LHCN-M2 (cell line): ENCODE measurements at regions not wholly inside any gene's neighbourhood (a gene's known extent, or its start where the extent isn't known, plus 50 kb on each side); places are given as distances from the start of the nearest gene placed in this dataset.

ENCODE experiments used
- DNase-seq: peaks from one replicate; pipeline ENCODE4 v3.0.0-alpha.2; 2012; ENCODE audit warnings: low read depth

- DNase-seq = peak; percentile 63
Measured at GRCh38 chr15:39299486-39300267, 281.2 kb upstream of the THBS1 start.

- DNase-seq = peak; percentile 77
Measured at GRCh38 chr15:39300451-39301153, 280.3 kb upstream of the THBS1 start.

- DNase-seq = peak; percentile 90
Measured at GRCh38 chr15:39301589-39301999, 279.3 kb upstream of the THBS1 start.

- no peak for DNase-seq
Measured at GRCh38 chr15:39302936-39303335, 277.9 kb upstream of the THBS1 start.

- DNase-seq = no peak
Measured at GRCh38 chr15:39304201-39304841, 276.6 kb upstream of the THBS1 start.

- DNase-seq = peak; percentile 79
Measured at GRCh38 chr15:39304931-39305728, 275.7 kb upstream of the THBS1 start.

- DNase-seq = no peak
Measured at GRCh38 chr15:39310633-39311032, 270.2 kb upstream of the THBS1 start.

GRCh38 chr15:39312984-39313383 is 267.9 kb upstream of the THBS1 start:
- DNase-seq = no peak

- no peak for DNase-seq
Measured at GRCh38 chr15:39313467-39313866, 267.4 kb upstream of the THBS1 start.

- no peak for DNase-seq
Measured at GRCh38 chr15:39313881-39314280, 267.0 kb upstream of the THBS1 start.

GRCh38 chr15:39315206-39315850 is 265.6 kb upstream of the THBS1 start:
- DNase-seq = peak; percentile 56

- DNase-seq = no peak
Measured at GRCh38 chr15:39317225-39317624, 263.7 kb upstream of the THBS1 start.

- no peak for DNase-seq
Measured at GRCh38 chr15:39318231-39318630, 262.6 kb upstream of the THBS1 start.

- no peak for DNase-seq
Measured at GRCh38 chr15:39320355-39320754, 260.5 kb upstream of the THBS1 start.

- DNase-seq = peak; percentile 55
Measured at GRCh38 chr15:39320886-39321285, 260.0 kb upstream of the THBS1 start.

GRCh38 chr15:39321977-39322376 is 258.9 kb upstream of the THBS1 start:
- no peak for DNase-seq

GRCh38 chr15:39323157-39323556 is 257.7 kb upstream of the THBS1 start:
- DNase-seq = no peak

GRCh38 chr15:39323706-39324105 is 257.2 kb upstream of the THBS1 start:
- DNase-seq = no peak

GRCh38 chr15:39326306-39326975 is 254.4 kb upstream of the THBS1 start:
- no peak for DNase-seq

- no peak for DNase-seq
Measured at GRCh38 chr15:39327005-39327730, 253.7 kb upstream of the THBS1 start.
